Motor neuron (in vitro differentiated cells): ENCODE measurements at regions not wholly inside any gene's neighbourhood (a gene's known extent, or its start where the extent isn't known, plus 50 kb on each side); places are given as distances from the start of the nearest gene placed in this dataset.

Experiments
- ATAC-seq, 8 experiments: fragments of 200-7000 bp; cut with Tn5 transposase; replicated peaks in 6 of 8; 2 replicates each; pipeline ENCODE4 v1.8.0; 2021; ENCODE audit warnings: mild to moderate bottlenecking in 8 of 8, moderate library complexity in 8 of 8
- H3K27ac ChIP-seq, 2 donors: fragments of 250-450 bp; sonication (Bioruptor Pico); 2 replicates each; pipeline ENCODE4 v1.9.0; 2021; ENCODE audit warnings: antibody characterized with exemption in 2 of 2, mild to moderate bottlenecking in 2 of 2, moderate library complexity in 1 of 2
- H3K4me1 ChIP-seq, 2 donors: fragments of 250-450 bp; sonication (Bioruptor Pico); replicated peaks in 1 of 2; 2 replicates each; pipeline ENCODE4 v1.6.1; 2021; ENCODE audit warnings: antibody characterized with exemption in 2 of 2, mild to moderate bottlenecking in 2 of 2, moderate library complexity in 1 of 2
- H3K4me3 ChIP-seq, 5 donors: fragments of 250-450 bp; sonication (Bioruptor Pico); 2 replicates each; pipeline ENCODE4 v1.9.0; 2021; ENCODE audit warnings: antibody characterized with exemption in 5 of 5, mild to moderate bottlenecking in 5 of 5, moderate library complexity in 4 of 5
- WGBS, 10 experiments: fragments of 450-650 bp; shearing (Covaris generic); methylation state at CpG; one replicate each; pipeline ENCODE4 v1.0.0; 2022; 5-methylcytosine and 5-hydroxymethylcytosine counted together
- in situ Hi-C, 9 experiments: fragments of 400-800 bp; cut with MboI; loops; one replicate each; pipeline ENCODE4 v1.15.0; 2021; ENCODE audit warnings: low sequenced_read_pairs in 9 of 9, low pct_unique_long_range_greater_than_20kb in 2 of 9; ENCODE audit not compliant: unreplicated experiment in 9 of 9

DNA sequence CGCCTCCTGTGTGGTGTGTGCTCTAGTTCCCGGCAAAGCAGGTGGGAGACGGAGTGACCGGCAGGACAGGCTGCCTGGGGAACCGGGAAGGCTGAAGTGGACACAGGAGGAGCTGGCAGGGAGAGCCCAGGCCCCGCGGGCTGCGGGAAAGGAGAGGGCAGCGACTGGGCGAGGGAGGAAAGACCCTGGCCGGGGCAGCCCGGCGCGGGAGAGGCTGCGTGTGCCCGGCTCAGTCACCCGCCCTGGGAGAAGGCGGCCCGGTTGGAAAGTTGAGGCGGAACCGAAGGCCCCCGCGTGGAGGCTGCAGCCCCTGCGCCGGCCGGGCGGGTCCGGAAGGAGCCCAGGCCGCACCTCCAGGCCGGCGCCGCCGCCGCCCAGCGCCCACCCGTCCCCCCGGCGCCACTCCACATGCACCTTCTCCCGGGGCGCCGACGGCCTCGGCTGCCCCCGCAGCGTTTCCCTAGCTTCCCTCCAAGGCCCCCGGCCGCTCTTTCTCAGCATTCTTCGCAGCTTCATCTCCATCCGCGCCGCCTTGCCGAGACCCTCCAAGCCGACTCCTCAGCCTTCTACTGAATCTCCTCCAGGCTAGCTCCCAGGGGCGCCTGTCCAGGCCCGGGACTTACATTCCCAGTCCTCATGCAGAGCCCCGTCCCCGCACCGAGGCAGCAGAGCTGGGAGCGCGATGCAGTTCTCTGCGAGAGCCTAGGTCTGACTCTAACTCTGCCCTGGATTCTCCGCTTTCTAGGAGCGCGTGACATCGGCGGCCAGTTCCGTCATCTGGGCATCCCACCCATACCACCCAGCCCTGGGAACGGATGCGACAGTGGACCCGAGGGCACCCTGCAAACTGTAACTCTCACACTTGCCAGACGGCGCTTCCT is 152.0 kb downstream of the ERCC6L2 start:
- 70 to 100% (median 82%) methylated on average over 1 to 27 of the region's 72 CpGs; no CpG with 5 or more reads in 3 of the 10 experiments for WGBS, 10 experiments
- in situ Hi-C loops: no loop called here
- Histone ChIP-seq H3K4me3 (no peak overlapping the region), H3K27ac (no peak overlapping the region), H3K4me1 (peaks cover 11 to 17% of the 10 kb centered on the region in 2 donors)
- ATAC-seq: peak in 4 of 8 experiments; percentile 5 to 49 (median 16)

DNA sequence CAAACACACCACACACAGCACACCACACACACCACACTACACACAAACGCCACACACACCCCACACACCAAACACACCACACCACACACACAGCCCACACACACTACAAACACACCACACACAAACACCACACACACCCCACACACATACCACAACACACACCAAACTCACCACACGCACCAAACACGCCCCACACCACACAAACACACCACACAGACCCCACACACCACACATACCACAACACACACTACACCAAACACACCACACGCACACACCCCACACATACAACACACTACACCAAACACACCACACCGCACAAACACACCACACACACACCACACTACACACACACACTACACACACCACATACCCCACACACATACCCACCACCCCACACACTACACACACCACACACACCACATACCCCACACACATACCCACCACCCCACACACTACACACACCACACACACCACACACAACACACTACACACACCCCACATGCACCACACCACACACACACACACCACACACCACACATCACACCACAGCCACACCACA is 151.2 kb downstream of the ERCC6L2 start:
- H3K27ac ChIP-seq: no peak overlapping the region
- WGBS, 10 experiments: 71 to 100% (median 100%) methylated on average over 1 to 4 of the region's 5 CpGs; no CpG with 5 or more reads in 3 of the 10 experiments
- peaks cover 19 to 22% of the 10 kb centered on the region in 2 donors for H3K4me1 ChIP-seq
- ATAC-seq: no peak
- in situ Hi-C loops: no loop called here
- H3K4me3 ChIP-seq: no peak overlapping the region

DNA sequence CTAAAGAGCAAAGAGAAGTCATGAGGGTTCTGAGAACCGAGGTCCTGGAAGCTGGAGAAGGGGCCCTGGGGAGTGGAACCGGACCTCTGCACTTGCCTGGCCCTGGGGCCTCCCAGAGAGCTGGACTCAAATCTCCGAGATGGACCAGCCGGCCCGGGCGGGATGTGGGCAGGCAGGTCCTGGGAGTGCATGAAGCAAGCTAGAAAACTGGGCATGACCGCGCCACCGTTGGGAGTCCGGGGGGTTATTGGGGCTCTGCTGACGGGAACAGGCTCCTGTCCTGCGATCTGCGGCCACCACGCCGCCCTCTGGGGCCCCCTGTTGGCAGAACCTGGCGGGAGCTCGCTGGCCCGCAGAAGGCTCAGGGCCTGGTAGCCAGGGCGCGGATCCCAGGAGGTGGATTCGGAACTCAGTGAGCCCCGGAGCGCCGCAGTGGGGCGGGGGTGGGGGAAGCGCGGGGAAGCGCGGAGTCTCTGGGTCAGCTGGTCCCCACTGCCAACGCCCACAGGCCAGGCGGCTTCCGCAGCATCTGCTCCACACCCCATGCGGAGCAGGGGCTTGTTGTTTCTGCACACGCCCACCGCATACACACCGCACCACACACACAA is 150.6 kb downstream of the ERCC6L2 start:
- ATAC-seq: peak in 1 of 8 experiments; percentile 68
- no peak overlapping the region for H3K27ac ChIP-seq
- in situ Hi-C loops: no loop called here
- H3K4me3 ChIP-seq: no peak overlapping the region
- 33 to 96% (median 90%) methylated on average over 1 to 16 of the region's 36 CpGs; no CpG with 5 or more reads in 4 of the 10 experiments for WGBS, 10 experiments
- peaks cover 19 to 22% of the 10 kb centered on the region in 2 donors for H3K4me1 ChIP-seq

DNA sequence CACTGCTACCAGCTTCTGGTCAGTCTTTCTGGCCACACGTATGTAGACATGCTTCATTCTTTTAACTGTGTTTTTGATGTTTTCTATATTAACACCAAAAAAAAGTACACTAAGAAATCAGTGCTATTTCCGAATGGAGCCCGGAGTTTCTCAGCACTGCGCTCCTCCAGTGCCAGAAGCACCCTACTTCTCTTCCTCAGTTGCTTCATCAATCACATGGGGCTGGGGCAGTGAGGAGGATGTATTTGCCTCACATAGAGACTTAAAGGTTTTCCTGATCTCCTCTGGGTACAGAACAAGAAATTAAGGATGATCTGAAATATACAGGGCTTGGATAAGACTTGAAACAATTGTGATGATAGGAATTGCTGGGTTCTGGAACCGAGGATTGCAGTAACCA is 148.0 kb downstream of the ERCC6L2 start:
- H3K4me1 ChIP-seq: peaks cover 19 to 29% of the 10 kb centered on the region in 2 donors
- in situ Hi-C loops: no loop called here
- no peak for ATAC-seq

DNA sequence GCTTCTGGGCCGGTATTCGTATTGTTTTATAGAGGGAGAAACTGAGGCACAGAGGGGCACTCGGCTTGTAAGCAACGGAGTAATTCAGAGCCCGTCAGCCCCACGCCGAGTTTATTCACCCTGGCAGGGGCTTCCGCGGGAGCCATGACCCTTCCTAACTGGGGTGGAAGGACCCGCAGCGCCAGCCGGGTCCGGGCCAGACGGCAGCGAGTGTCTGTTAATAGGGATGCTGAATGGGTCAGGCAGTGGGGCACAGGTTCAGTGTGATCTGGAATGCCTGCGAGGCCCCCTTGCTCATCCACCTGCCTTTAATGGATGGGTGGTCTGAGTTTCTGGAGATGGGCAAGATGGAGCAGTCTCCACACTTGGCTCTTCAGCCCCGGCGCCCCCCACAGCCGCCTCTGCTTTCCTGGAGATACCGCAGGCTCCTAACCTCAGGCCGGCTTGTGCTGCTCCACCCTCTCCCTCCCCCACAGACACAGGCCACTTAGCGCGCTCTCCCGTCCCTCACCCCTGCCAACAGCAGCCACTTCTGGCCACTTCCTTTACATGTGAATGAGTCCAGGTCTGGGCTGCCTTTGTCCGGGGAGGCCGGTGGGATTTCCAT is 147.1 kb downstream of the ERCC6L2 start:
- Histone ChIP-seq H3K4me1 (peaks cover 19 to 28% of the 10 kb centered on the region in 2 donors), H3K4me3 (peak overlapping the region in 3 of 5 donors; percentile 32 to 51 (median 39)), H3K27ac (peak overlapping the region; percentile 6 to 76)
- WGBS, 10 experiments: 0 to 60% (median 11%) methylated on average over 1 to 5 of the region's 26 CpGs; no CpG with 5 or more reads in 5 of the 10 experiments
- ATAC-seq: peak in 5 of 8 experiments; percentile 70 to 88 (median 78)
- in situ Hi-C loops: no loop called here

More for the DNA sequence above, 148.0 kb downstream of the ERCC6L2 start:
- Histone ChIP-seq H3K4me3 (no peak overlapping the region), H3K27ac (peak overlapping the region in 1 of 2 donors; percentile 52)
- 47 to 100% (median 83%) methylated on average over 1 to 4 of the region's 5 CpGs for WGBS, 10 experiments

DNA sequence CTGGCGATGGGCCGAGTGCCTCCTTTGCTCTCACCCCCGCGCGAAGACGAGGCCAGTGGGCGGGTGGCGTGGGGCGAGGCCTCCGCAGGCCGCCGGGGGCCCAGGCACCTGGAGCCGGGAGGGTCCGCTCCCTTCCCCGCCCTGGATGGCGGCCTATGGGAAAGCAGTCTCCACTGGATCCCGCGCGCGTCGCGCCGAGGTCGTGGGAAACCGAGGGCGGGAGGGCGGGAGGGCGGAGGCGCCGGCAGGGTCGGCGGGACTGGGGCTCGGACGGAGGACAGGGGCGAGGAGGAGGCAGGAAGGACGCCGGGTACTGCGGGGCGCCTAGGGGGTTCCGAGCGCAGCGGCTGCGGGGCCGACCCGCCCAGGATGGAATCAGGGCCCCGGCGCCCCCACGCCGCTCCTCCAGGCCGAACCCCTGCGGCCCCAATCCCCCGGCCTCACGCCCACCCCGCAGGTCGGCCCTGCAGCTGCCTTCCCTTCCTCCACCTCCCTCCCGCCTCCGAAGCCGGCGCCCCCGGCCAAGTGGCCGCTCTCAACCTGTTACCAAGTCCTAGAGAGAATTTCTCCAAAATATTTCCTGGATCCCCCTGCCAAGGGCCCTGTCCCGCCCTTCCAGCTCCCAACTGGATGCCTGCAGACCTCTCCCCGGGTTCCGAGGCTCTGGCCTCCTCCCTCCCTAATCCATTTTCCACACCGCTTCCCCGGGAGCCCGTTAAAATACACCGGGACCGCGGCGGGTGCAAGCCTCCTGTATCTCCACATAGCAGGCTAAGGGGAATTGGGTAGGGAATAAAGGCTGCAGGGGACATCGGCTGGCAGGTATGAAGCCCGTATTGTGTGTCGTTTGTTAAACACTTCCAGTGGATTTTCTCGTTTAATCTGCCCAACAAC is 146.3 kb downstream of the ERCC6L2 start:
- 3 to 14% (median 5%) methylated on average over 5 to 11 of the region's 75 CpGs; no CpG with 5 or more reads in 5 of the 10 experiments for WGBS, 10 experiments
- Histone ChIP-seq H3K27ac (peak overlapping the region; percentile 6 to 76), H3K4me1 (peaks cover 19 to 22% of the 10 kb centered on the region in 2 donors), H3K4me3 (peak overlapping the region; percentile 23 to 51 (median 35))
- in situ Hi-C loops: no loop called here
- ATAC-seq: peak; percentile 26 to 82 (median 48)

DNA sequence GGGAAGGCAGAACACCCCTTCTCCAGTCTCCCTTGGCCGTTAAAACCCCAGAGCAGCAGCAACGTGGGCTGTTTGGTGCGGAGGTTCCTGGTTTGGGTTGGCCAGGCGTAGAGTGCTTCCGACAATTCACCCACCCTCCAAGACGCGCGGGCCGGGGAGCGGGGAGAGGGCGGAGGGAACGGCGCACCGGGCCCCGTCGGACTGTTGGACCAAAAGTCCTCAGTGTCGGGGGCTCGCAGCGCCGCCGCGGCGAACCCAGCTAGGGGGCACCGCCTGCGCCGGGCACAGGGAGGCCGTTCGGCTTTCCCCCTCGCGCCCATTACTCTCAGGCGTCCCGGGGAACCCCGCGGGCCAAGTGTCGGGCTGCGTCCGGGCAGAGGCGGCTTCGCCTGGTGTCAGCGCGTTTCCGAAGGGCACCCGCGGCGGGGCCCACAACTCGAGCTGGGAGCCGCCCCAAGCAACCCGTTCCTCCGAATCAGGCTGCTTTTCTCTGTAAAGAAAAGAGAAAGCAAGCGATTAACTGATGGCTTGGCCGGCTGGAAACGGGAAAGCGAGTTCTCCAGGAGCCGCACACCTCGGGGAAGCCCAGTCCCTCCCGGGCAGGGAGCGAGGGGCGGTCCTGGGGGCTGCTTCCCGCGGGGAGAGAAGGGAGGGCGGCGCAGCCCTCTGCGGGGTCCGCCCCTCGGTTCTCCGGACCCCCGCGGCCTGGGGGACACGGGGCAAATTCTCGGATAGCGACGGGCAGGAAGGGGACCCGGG is 145.5 kb downstream of the ERCC6L2 start:
- in situ Hi-C loops: no loop called here
- ATAC-seq: peak; percentile 31 to 75 (median 48)
- WGBS, 10 experiments: 0 to 7% (median 2%) methylated on average over 8 to 23 of the region's 73 CpGs; no CpG with 5 or more reads in 7 of the 10 experiments
- peak overlapping the region in 1 of 2 donors; percentile 76 for H3K27ac ChIP-seq
- peaks cover 19 to 22% of the 10 kb centered on the region in 2 donors for H3K4me1 ChIP-seq
- peak overlapping the region; percentile 23 to 51 (median 35) for H3K4me3 ChIP-seq

DNA sequence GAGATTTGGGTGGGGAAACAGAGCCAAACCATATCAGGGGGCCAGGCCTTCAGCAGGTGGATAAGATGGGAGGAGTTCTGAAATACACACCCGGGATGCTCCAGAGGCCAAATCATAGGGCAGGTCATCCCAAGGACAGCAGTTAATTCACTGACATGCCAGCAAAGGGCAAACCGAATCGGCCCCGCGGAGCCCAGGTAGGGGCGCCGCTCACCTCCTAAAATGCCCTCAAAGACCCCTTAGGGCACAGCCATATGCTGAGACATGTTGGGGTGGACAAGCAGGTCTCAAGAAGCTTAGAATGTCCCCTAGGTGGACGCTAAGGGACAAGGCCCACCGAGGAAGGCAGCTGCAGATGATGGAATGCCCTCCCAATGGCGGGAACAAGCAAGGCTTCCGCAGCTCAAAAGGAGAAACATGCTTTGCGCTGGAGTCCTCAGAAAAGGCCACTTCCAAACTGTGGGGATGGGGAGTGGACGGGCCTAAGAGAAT is 144.9 kb downstream of the ERCC6L2 start:
- peak overlapping the region in 4 of 5 donors; percentile 32 to 51 (median 37) for H3K4me3 ChIP-seq
- no peak for ATAC-seq
- peak overlapping the region in 1 of 2 donors; percentile 76 for H3K27ac ChIP-seq
- peaks cover 19 to 22% of the 10 kb centered on the region in 2 donors for H3K4me1 ChIP-seq
- in situ Hi-C loops: no loop called here
- WGBS, 10 experiments: 0 to 75% (median 73%) methylated on average over 1 to 9 of the region's 13 CpGs; no CpG with 5 or more reads in 3 of the 10 experiments
